GM19468 (cell line): ENCODE measurements at regions not wholly inside any gene's neighbourhood (a gene's known extent, or its start where the extent isn't known, plus 50 kb on each side); places are given as distances from the start of the nearest gene placed in this dataset.

Experiments used
- ATAC-seq: cut with Tn5 transposase; IDR thresholded peaks from one replicate; pipeline ENCODE4 v1.9.1; 2021; ENCODE audit warnings: mild to moderate bottlenecking, moderate library complexity, moderate number of reproducible peaks; ENCODE audit not compliant: unreplicated experiment; ENCODE audit errors: extremely low read depth

GRCh38 chr18:45291621-45292615 is 323.4 kb upstream of the SLC14A2 start:
- no peak for ATAC-seq

- no peak for ATAC-seq
These were observed 319.9 kb upstream of the SLC14A2 start for GRCh38 chr18:45295388-45295787.

- ATAC-seq, result no peak
These were observed 316.3 kb upstream of the SLC14A2 start for GRCh38 chr18:45298986-45299385.

GRCh38 chr18:45303026-45303425 is 312.2 kb upstream of the SLC14A2 start:
- ATAC-seq, result no peak

- no peak for ATAC-seq
These were observed 310.7 kb upstream of the SLC14A2 start for GRCh38 chr18:45304558-45304957.

- no peak for ATAC-seq
These were observed 302.6 kb upstream of the SLC14A2 start for GRCh38 chr18:45312555-45313126.

- ATAC-seq, result no peak
These were observed 299.1 kb upstream of the SLC14A2 start for GRCh38 chr18:45316127-45316526.

GRCh38 chr18:45317948-45318640 is 297.2 kb upstream of the SLC14A2 start:
- no peak for ATAC-seq

GRCh38 chr18:45320724-45321123 is 294.6 kb upstream of the SLC14A2 start:
- no peak for ATAC-seq

- no peak for ATAC-seq
These were observed 293.8 kb upstream of the SLC14A2 start for GRCh38 chr18:45321520-45321919.

GRCh38 chr18:45322343-45322742 is 292.9 kb upstream of the SLC14A2 start:
- no peak for ATAC-seq

- no peak for ATAC-seq
These were observed 291.2 kb upstream of the SLC14A2 start for GRCh38 chr18:45324101-45324494.

- no peak for ATAC-seq
These were observed 290.7 kb upstream of the SLC14A2 start for GRCh38 chr18:45324495-45325113.

GRCh38 chr18:45325778-45326177 is 289.5 kb upstream of the SLC14A2 start:
- ATAC-seq, result no peak

GRCh38 chr18:45326505-45326904 is 288.8 kb upstream of the SLC14A2 start:
- no peak for ATAC-seq

- no peak for ATAC-seq
These were observed 287.0 kb upstream of the SLC14A2 start for GRCh38 chr18:45328296-45328695.

- no peak for ATAC-seq
These were observed 286.5 kb upstream of the SLC14A2 start for GRCh38 chr18:45328811-45329210.

- no peak for ATAC-seq
These were observed 286.0 kb upstream of the SLC14A2 start for GRCh38 chr18:45329316-45329715.

- no peak for ATAC-seq
These were observed 285.1 kb upstream of the SLC14A2 start for GRCh38 chr18:45330170-45330594.

GRCh38 chr18:45332871-45333270 is 282.4 kb upstream of the SLC14A2 start:
- no peak for ATAC-seq
